ENCODE measurements at regions not wholly inside any gene's neighbourhood (a gene's known extent, or its start where the extent isn't known, plus 50 kb on each side); places are given as distances from the start of the nearest gene placed in this dataset.

DNA sequence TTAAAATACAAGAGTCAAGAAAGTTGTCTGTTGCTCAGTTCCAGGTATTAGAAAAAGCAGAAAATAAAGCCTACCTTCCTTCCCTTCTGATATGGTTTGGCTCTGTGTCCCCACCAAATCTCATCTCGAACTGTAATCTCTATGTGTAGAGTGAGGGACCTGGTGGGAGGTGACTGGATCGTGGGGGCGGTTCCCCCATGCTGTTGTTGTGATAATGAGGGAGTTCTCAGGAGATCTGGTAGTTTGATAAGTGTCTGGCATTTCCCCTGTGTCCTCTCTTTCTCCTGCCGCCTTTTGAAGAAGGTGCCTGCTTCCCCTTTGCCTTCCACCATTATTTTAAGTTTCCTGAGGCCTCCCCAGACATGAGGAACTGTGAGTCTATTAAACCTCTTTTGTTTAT, 288.8 kb upstream of the LMCD1 start:
- BruUV-seq (replicated peaks), result no TSS peak
- Histone ChIP-seq H3K27ac (ENCODE audit: low read length) (no peak overlapping the region), H3K4me3 (ENCODE audit: low read depth in 2 of 2, low read length in 2 of 2) (no peak overlapping the region), H3K36me3 (ENCODE audit: control insufficient read depth, insufficient read depth, low read length) (no peaks in the 10 kb centered on the region), H3K4me1 (ENCODE audit: control insufficient read depth, insufficient read depth, low read length) (no peaks in the 10 kb centered on the region), H3K27me3 (ENCODE audit: control insufficient read depth, insufficient read depth, low read length) (no peaks in the 10 kb centered on the region), H3K9me3 (ENCODE audit: control insufficient read depth, insufficient read depth, low read depth, low read length) (no peaks in the 10 kb centered on the region)
- intact Hi-C loops (cut with micrococcal nuclease; ENCODE audit: unreplicated experiment) (no loop called here), in situ Hi-C loops (cut with HindIII; ENCODE audit: low pct_unique_long_range_greater_than_20kb, low sequenced_read_pairs) (no loop called here)
- POLR2A ChIA-PET, result no interaction called here
- TF ChIP-seq SIN3A (IDR thresholded peaks at IDR 0.05; ENCODE audit: borderline replicate concordance, insufficient read depth, low read depth, low read length) (no peak), POLR2AphosphoS5 (IDR thresholded peaks at IDR 0.05; ENCODE audit: low read depth, low read length) (no peak), CTCF (IDR thresholded peaks at IDR 0.05) (no peak), TCF7L2 (IDR thresholded peaks at IDR 0.05; ENCODE audit: low read depth, low read length) (no peak)
- TF ChIP-seq, protein P1, sequence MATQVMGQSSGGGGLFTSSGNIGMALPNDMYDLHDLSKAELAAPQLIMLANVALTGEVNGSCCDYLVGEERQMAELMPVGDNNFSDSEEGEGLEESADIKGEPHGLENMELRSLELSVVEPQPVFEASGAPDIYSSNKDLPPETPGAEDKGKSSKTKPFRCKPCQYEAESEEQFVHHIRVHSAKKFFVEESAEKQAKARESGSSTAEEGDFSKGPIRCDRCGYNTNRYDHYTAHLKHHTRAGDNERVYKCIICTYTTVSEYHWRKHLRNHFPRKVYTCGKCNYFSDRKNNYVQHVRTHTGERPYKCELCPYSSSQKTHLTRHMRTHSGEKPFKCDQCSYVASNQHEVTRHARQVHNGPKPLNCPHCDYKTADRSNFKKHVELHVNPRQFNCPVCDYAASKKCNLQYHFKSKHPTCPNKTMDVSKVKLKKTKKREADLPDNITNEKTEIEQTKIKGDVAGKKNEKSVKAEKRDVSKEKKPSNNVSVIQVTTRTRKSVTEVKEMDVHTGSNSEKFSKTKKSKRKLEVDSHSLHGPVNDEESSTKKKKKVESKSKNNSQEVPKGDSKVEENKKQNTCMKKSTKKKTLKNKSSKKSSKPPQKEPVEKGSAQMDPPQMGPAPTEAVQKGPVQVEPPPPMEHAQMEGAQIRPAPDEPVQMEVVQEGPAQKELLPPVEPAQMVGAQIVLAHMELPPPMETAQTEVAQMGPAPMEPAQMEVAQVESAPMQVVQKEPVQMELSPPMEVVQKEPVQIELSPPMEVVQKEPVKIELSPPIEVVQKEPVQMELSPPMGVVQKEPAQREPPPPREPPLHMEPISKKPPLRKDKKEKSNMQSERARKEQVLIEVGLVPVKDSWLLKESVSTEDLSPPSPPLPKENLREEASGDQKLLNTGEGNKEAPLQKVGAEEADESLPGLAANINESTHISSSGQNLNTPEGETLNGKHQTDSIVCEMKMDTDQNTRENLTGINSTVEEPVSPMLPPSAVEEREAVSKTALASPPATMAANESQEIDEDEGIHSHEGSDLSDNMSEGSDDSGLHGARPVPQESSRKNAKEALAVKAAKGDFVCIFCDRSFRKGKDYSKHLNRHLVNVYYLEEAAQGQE (IDR thresholded peaks at IDR 0.05; ENCODE audit: insufficient read depth in 1 of 2, low read depth in 2 of 2, low read length in 1 of 2), result no peak
- DNase-seq (ENCODE audit: low read depth, low spot score) (no peak), ATAC-seq (no peak)
- CTCF ChIA-PET, result no interaction called here

GRCh38 chr3:8213286-8213685, 288.3 kb upstream of the LMCD1 start:
- in situ Hi-C loops (cut with HindIII; ENCODE audit: low pct_unique_long_range_greater_than_20kb, low sequenced_read_pairs), result no loop called here
- POLR2A ChIA-PET, result no interaction called here
- CTCF ChIA-PET, result no interaction called here
- H3K27me3 ChIP-seq (ENCODE audit: control insufficient read depth, insufficient read depth, low read length), result no peaks in the 10 kb centered on the region
- intact Hi-C loops (cut with micrococcal nuclease; ENCODE audit: unreplicated experiment), result no loop called here
- H3K4me3 ChIP-seq (ENCODE audit: low read depth in 2 of 2, low read length in 2 of 2), result no peak overlapping the region
- no peak for ATAC-seq
- TF ChIP-seq, protein P1 (IDR thresholded peaks at IDR 0.05; ENCODE audit: insufficient read depth in 1 of 2, low read depth in 2 of 2, low read length in 1 of 2), result no peak
- TF ChIP-seq SIN3A (IDR thresholded peaks at IDR 0.05; ENCODE audit: borderline replicate concordance, insufficient read depth, low read depth, low read length) (no peak), POLR2AphosphoS5 (IDR thresholded peaks at IDR 0.05; ENCODE audit: low read depth, low read length) (no peak)
- BruUV-seq (replicated peaks), result no TSS peak
- no peak for DNase-seq (ENCODE audit: low read depth, low spot score)
- H3K36me3 ChIP-seq (ENCODE audit: control insufficient read depth, insufficient read depth, low read length), result no peaks in the 10 kb centered on the region
- no peaks in the 10 kb centered on the region for H3K9me3 ChIP-seq (ENCODE audit: control insufficient read depth, insufficient read depth, low read depth, low read length)
- H3K27ac ChIP-seq (ENCODE audit: low read length), result no peak overlapping the region
- no peaks in the 10 kb centered on the region for H3K4me1 ChIP-seq (ENCODE audit: control insufficient read depth, insufficient read depth, low read length)
